Kidney capillary endothelial cell (primary cell): ENCODE measurements at regions not wholly inside any gene's neighbourhood (a gene's known extent, or its start where the extent isn't known, plus 50 kb on each side); places are given as distances from the start of the nearest gene placed in this dataset.

Source experiments
- DNase-seq: peaks from one replicate; pipeline ENCODE4 v3.0.0-alpha.2; 2018; ENCODE audit warnings: low spot score

- DNase-seq, result no peak
Observed at GRCh38 chr12:92535961-92536360, 166.8 kb upstream of the PLEKHG7 start.

- DNase-seq, result no peak
Observed at GRCh38 chr12:92533280-92533890, 169.4 kb upstream of the PLEKHG7 start.

- no peak for DNase-seq
Observed at GRCh38 chr12:92530706-92531105, 172.1 kb upstream of the PLEKHG7 start.

- DNase-seq, result no peak
Observed at GRCh38 chr12:92529944-92530343, 172.8 kb upstream of the PLEKHG7 start.

GRCh38 chr12:92528586-92528985 lies 174.2 kb upstream of the PLEKHG7 start:
- DNase-seq, result no peak

- no peak for DNase-seq
Observed at GRCh38 chr12:92528097-92528496, 174.7 kb upstream of the PLEKHG7 start.

GRCh38 chr12:92524489-92524888 lies 178.3 kb upstream of the PLEKHG7 start:
- no peak for DNase-seq

- no peak for DNase-seq
Observed at GRCh38 chr12:92520511-92520910, 182.3 kb upstream of the PLEKHG7 start.

- no peak for DNase-seq
Observed at GRCh38 chr12:92519284-92519683, 183.5 kb upstream of the PLEKHG7 start.

- DNase-seq, result no peak
Observed at GRCh38 chr12:92518071-92518470, 184.7 kb upstream of the PLEKHG7 start.

GRCh38 chr12:92516277-92516600 lies 186.6 kb upstream of the PLEKHG7 start:
- DNase-seq, result no peak

- no peak for DNase-seq
Observed at GRCh38 chr12:92513231-92513730, 189.5 kb upstream of the PLEKHG7 start.

- no peak for DNase-seq
Observed at GRCh38 chr12:92511786-92512185, 191.0 kb upstream of the PLEKHG7 start.

GRCh38 chr12:92509156-92509738 lies 193.5 kb upstream of the PLEKHG7 start:
- DNase-seq, result no peak

GRCh38 chr12:92506891-92507290 lies 195.9 kb upstream of the PLEKHG7 start:
- no peak for DNase-seq

- no peak for DNase-seq
Observed at GRCh38 chr12:92506460-92506859, 196.3 kb upstream of the PLEKHG7 start.

- DNase-seq, result no peak
Observed at GRCh38 chr12:92505254-92506231, 197.2 kb upstream of the PLEKHG7 start.

GRCh38 chr12:92504594-92504981 lies 198.2 kb upstream of the PLEKHG7 start:
- DNase-seq, result no peak

GRCh38 chr12:92503971-92504593 lies 198.7 kb upstream of the PLEKHG7 start:
- no peak for DNase-seq

GRCh38 chr12:92503029-92503931 lies 199.5 kb upstream of the PLEKHG7 start:
- no peak for DNase-seq

- DNase-seq, result no peak
Observed at GRCh38 chr12:92502417-92503028, 200.3 kb upstream of the PLEKHG7 start.
